ENCODE measurements at regions not wholly inside any gene's neighbourhood (a gene's known extent, or its start where the extent isn't known, plus 50 kb on each side); places are given as distances from the start of the nearest gene placed in this dataset.

DNA sequence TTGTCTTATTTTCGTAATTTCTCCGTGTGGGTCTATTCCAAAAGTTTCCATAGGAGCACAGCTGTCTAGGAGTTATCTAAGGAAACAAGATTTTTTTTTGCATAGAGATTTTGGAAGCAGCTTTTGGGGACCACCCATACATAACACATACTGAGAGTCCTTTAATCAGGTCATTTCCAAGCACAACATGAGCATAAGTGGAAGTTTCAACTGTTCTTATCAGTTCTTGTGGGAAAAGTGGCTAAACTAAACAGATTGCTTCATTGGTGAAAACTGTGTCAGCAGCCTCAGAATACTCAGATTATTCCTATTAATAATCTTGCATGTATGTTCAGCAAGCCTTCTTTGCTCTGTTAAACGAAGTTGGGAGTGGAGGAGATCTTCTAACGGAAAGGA, 153.6 kb upstream of the TYRP1 start:
- Mint-ChIP-seq H3K27ac (no peak overlapping the region), H3K4me3 (no peak overlapping the region), H3K36me3 (ENCODE audit: low read depth) (no peaks in the 10 kb centered on the region), H3K4me1 (no peaks in the 10 kb centered on the region), H3K27me3 (ENCODE audit: low read depth, poor library complexity) (peaks cover 3% of the 10 kb centered on the region), H3K9me3 (no peaks in the 10 kb centered on the region)
- no peak for DNase-seq
- TF ChIP-seq, protein P1, sequence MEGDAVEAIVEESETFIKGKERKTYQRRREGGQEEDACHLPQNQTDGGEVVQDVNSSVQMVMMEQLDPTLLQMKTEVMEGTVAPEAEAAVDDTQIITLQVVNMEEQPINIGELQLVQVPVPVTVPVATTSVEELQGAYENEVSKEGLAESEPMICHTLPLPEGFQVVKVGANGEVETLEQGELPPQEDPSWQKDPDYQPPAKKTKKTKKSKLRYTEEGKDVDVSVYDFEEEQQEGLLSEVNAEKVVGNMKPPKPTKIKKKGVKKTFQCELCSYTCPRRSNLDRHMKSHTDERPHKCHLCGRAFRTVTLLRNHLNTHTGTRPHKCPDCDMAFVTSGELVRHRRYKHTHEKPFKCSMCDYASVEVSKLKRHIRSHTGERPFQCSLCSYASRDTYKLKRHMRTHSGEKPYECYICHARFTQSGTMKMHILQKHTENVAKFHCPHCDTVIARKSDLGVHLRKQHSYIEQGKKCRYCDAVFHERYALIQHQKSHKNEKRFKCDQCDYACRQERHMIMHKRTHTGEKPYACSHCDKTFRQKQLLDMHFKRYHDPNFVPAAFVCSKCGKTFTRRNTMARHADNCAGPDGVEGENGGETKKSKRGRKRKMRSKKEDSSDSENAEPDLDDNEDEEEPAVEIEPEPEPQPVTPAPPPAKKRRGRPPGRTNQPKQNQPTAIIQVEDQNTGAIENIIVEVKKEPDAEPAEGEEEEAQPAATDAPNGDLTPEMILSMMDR (IDR thresholded peaks at IDR 0.05), result no peak

DNA sequence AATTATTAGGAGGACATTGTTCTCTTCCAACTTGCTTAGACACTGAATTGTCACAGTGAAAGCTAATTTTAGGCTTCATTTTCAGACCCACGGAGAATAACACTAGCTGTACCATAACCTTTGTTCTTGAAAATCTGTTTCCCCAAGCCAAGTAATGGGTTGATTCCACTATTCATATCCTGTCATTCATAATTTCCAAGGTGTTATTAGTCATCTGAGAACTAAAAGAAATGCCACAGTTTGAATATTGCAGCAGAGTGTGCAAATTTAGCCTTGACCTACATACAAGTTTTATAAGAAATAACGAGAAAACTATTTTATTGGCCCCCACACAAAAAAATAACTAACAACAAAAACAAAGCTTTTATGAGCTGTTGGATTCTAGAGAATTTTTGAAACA, 148.5 kb upstream of the TYRP1 start:
- H3K36me3 Mint-ChIP-seq (ENCODE audit: low read depth), result no peaks in the 10 kb centered on the region
- no peak for DNase-seq
- no peaks in the 10 kb centered on the region for H3K27me3 Mint-ChIP-seq (ENCODE audit: low read depth, poor library complexity)
- TF ChIP-seq, protein P1 (IDR thresholded peaks at IDR 0.05), result no peak
- no peaks in the 10 kb centered on the region for H3K9me3 Mint-ChIP-seq
- no peaks in the 10 kb centered on the region for H3K4me1 Mint-ChIP-seq
- H3K4me3 Mint-ChIP-seq, result no peak overlapping the region
- H3K27ac Mint-ChIP-seq, result no peak overlapping the region

DNA sequence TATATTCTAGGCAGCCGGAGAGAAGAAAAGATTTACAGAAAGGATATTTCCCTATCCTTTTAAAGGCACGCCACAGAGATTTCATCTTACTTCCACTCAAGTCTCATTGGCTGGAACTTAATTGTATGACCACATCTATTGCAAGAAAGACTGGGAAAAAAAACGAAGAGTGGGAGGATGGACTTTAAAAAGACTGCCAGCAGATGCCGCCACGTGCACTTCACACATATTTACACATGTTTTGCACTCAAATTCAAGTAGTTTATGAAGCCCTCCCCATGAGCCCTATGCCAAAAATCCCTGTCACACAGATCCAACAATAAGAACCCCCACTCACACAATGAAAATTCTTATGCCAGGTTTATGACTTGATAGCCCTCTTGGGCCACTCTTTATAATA, 138.5 kb upstream of the TYRP1 start:
- Mint-ChIP-seq H3K27ac (no peak overlapping the region), H3K4me3 (no peak overlapping the region), H3K4me1 (no peaks in the 10 kb centered on the region), H3K27me3 (ENCODE audit: low read depth, poor library complexity) (peaks cover 4% of the 10 kb centered on the region), H3K9me3 (no peaks in the 10 kb centered on the region), H3K36me3 (ENCODE audit: low read depth) (no peaks in the 10 kb centered on the region)
- TF ChIP-seq, protein P1 (IDR thresholded peaks at IDR 0.05), result no peak
- DNase-seq, result peak; percentile 5

DNA sequence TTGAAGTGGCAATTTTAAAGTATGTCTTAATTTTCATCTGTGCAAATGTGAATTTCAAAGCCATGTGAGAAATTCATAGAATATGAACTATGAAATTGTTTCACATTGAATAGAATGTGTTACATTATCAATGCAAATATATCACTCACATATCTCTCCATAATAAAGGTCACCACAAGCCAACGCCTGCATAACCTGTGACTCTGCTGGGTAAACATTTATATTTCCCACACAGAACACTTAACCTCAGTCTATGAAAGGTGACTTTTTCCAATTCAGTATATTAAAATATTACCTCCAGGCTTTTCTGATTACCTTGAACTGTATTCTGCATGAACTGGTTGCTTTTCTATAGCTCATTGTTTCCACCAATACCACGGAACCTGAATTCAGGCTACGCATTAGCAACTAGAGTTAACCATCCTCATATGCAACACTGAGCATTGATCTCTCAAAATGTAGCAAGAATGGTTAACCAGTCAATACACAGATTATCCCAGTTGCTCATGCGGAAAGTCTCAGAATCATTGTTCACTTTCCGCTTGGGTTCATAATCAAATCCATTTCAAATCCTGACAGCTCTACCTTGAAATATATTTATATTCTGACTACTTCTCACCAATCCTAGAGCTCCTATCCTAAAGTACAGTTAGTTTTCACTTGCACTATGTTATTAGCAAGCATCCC, 126.6 kb upstream of the TYRP1 start:
- Mint-ChIP-seq H3K36me3 (ENCODE audit: low read depth) (no peaks in the 10 kb centered on the region), H3K9me3 (no peaks in the 10 kb centered on the region), H3K27me3 (ENCODE audit: low read depth, poor library complexity) (peaks cover 4% of the 10 kb centered on the region), H3K27ac (no peak overlapping the region), H3K4me3 (no peak overlapping the region), H3K4me1 (no peaks in the 10 kb centered on the region)
- DNase-seq, result no peak
- TF ChIP-seq, protein P1 (IDR thresholded peaks at IDR 0.05), result no peak

DNA sequence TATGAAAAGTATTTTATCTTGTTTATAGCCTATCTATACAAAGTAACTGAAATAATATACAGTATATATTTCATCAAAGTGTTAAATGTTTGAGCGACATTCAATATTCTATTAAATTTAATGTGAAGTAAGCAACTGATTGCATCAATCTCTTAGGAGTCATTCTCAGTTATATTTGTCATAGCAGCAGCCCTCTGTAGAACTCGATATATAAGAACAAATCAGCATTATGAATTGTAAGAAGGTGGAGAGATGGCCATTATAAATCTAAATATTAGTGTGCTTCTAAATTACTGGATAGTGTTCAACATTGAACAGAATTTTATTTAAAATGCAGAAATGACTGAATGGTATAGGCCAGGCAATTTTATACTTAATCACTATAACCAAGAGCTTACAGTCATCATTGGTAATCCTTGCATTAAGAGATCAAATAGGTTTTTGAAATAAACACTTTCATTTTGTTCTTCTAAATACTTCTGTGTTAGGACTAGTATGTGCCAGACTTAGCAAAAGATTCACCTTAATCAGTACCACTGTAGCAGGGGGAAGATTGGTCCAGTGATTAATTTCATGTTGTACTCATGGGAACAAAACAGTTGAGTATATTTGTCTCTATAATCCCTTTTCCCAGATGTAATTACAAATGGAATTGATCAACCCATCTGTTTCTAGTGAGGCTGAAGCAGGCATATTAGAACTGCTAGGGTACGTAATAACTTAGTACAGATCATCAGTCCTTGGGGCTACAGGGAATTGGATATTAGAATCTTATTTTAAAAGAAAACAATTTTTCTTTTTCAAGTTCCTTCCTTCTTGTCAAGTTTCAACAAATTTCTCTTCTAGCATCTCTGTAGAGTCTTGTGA, 108.3 kb upstream of the TYRP1 start:
- H3K9me3 Mint-ChIP-seq, result no peaks in the 10 kb centered on the region
- no peak overlapping the region for H3K27ac Mint-ChIP-seq
- no peaks in the 10 kb centered on the region for H3K4me1 Mint-ChIP-seq
- DNase-seq, result no peak
- peaks cover 2% of the 10 kb centered on the region for H3K27me3 Mint-ChIP-seq (ENCODE audit: low read depth, poor library complexity)
- TF ChIP-seq, protein P1 (IDR thresholded peaks at IDR 0.05), result no peak
- no peaks in the 10 kb centered on the region for H3K36me3 Mint-ChIP-seq (ENCODE audit: low read depth)
- H3K4me3 Mint-ChIP-seq, result no peak overlapping the region
